HG03378 (cell line): ENCODE measurements at regions not wholly inside any gene's neighbourhood (a gene's known extent, or its start where the extent isn't known, plus 50 kb on each side); places are given as distances from the start of the nearest gene placed in this dataset.

Experiments used
- ATAC-seq: cut with Tn5 transposase; IDR thresholded peaks from one replicate; pipeline ENCODE4 v1.9.1; 2021; ENCODE audit warnings: mild to moderate bottlenecking, moderate library complexity; ENCODE audit not compliant: unreplicated experiment

DNA sequence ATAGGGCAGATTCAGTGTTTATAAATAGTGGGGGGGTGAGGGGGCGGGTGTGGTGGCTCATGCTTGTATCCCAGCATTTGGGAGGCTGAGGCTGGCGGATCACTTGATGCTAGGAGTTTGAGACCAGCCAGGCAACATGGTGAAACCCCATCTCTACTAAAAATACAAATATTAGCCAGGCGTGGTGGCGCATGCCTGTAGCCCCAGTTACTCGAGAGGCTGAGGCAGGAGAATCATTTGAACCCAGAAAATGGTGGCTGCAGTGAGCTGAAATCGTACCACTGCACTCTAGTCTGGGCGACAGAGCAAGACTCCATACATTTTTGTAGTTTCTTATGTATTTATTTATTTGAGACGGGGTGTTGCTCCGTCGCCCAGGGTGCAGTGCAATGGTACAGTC, 109.0 kb upstream of the ZNF217 start:
- no peak for ATAC-seq

DNA sequence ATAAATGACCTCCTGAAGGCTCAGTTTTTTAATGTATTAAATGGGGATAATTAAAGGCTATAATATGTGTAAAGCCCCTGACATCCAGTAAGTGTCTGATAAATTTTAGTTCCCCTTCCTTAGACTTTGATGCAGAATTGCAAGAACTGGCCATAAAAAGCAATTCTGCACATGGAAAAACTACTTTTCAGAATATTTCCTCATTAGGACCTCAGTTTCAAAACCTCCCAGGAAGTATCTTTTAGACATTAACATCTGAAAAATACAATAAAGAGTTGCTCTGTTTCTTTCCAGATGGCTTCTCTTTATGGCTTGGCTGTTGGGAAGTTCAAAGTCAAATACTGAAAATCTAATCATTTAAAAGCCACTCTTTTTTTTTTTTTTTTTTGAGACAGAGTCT, 106.3 kb upstream of the ZNF217 start:
- ATAC-seq, result no peak

DNA sequence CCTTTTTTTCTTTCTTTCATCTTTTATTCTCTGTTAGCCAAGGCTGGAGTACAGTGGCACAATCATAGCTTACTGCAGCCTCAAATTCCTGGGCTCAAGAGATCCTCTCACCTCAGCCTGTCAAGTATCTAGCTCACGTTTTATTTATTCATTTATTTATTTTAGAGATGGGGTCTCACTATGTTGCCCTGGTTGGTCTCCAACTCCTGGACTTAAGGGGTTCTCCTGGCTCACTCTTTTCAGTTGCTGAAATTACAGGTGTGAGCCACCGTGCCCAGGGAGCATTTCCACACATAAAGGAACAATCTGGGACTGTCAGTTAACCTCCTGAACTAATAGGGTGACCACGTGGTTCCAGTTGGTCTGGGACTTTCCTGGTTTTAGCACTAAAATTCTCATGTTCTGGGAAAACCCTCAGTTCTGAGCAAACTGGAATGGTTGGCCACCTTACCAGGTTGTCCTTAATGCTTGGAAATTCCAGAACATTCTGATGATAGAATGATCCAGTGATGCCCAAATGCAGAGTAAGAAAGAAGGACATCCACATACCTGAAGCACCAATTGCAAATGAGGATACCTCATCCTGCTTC, 105.5 kb upstream of the ZNF217 start:
- no peak for ATAC-seq

DNA sequence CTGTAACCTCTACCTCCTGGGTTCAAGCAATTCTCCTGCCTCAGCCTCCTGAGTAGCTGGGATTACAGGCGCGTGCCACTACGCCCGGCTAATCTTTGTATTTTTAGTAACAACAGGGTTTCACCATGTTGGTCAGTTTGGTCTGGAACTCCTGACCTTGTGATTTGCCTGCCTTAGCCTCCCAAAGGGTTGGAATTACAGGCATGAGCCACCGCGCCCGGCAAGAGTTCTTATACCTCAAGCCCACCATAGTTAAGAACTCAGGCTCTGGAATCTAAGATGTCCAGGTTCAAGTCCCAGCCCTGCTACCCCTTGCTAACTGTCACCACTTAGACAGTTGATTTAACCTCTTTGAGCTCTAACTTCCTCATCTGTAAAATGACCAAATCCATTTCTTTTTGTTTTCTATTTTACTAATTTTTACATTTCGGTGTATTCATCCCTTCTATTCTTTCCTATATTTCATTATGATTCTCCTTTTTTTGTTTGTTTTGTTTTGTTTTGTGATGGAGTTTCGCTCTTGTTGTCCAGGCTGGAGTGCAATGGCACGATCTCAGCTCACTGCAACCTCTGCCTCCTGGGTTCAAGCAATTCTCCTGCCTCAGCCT, 104.8 kb upstream of the ZNF217 start:
- no peak for ATAC-seq

DNA sequence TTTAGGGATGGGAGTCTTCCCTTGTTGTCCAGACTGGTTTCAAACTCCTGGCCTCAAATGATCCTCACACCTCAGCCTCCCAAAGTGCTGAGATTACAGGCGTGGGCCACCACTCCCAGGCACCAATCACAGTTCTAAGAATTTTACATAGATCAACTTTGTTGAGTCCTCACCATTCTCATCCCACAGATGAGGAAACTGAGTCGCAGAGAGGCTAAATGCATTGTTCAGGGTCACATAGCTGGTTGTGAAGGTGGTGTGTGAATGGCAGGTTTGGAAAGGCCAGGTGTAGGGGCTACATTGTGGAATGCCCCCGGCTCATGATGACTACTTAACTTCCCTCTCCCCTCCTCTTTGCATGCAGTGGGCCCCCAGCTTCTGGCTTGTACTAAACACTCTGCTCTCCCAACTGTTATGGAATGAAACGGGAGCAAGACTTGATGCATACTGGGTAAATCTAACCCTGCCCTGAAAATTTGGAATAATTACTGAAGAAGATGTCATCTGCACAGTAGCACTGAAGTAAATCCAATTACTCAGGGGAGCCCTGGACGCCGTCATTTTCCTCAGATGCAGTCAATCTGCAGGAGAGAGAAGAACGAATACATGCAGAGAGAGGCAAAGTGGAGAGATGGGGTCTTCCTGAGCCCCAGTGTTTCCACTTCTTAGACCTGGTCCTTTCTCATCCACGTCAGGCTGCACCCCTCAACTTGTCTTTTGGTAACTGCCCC, 102.3 kb upstream of the ZNF217 start:
- no peak for ATAC-seq

DNA sequence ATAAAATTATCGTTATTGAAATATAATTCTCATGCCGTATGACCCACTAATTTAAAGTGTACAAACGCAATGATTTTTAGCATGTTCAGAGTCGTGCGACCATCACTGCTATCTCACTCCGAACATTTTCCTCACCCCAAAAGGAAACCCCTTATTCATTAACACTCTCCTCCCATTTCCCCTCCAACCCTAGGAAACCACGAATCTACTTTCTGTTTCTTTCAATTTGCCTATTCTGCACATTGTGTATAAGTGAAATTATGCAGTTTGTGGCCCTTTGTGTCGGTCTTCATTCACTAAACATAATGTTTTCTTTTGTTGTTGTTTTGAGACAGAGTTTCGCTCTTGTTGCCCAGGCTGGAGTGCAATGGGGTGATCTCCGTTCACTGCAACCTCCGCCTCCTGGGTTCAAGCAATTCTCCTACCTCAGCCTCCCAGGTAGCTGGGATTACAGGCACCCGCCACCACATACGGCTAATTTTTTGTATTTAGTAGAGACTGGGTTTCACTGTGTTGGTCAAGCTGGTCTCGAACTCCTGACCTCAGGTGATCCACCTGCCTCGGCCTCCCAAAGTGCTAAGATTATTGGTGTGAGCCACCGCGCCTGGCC, 99.7 kb upstream of the ZNF217 start:
- ATAC-seq, result peak; percentile 45

DNA sequence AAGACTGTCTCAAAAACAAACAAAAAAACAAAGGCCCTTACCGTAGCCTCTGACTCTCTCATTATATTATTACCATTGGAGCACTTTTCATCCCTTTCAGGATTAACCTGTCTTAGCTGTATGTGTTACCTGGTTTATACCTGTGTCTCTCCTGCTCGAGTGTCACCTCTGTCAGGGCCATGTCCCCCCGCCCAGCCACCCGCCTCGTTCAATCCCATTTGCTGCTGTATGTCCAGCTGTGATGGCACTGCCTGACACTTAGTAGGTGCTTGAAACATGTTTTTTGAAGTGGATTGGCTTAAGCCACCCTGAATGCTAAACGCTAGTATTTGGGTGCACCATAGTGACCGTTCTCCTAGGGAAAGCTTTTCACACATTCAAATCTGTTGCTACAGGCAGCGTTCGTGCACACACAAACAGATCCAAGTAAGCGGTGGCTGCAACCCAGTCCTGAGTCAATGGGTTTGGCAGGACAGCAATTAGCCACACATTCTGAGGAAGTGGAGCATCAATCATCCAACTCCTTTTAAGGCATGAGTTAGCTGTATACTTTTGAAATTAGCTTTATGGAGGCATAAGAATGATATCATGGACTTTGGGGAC, 98.9 kb upstream of the ZNF217 start:
- ATAC-seq, result no peak

DNA sequence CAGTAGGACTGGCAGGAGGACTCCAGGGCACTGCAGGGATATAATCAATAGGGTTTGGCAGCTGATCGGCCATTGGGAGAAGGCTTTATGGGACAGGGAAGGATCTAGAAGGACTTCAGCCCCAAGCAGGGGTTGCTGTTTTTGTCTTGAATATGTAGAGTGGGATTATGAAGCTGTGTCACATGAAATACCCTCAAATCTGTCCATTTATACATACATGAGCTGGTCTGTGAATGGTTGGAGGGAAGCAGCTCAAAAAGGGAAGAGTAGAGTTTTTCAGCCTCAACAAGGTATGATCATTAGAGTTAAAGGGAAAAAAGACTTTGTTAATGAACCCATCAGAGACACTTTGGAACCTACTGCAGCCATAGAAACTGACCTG, 98.2 kb upstream of the ZNF217 start:
- ATAC-seq, result no peak

DNA sequence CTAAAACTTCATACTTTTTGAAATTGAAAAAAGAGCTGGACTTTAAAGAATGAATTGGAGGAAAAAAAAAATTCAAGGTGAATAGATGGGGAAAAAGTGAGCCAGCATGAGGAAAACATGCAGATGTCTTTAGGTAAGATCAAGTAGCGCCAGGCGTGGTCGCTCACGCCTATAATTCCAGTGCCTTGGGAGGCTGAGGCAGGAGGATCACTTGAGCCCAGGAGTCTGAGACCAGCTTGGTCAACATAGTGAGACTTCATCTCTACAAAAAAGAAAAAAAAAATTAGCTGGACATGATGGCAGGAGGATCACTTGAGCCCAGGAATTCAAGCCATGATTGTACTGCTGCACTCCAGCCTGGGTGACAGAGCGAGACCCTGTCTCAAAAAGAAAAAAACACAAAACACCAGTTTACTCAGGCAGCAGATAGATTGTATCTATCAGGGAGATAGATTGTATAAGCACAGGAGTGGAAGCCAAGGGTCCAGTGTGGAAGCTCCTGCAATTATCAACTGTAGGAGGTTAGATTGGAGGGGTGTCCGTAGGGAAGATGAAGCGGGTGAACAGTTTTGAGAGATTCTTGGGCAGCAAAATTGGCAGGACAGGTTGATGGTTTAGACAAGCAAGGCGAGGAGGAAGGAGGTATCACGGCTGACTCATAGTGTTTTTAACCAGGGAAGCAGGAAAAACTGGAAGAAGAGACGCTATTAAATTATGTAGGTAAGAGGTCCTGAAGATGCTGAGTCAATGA, 97.6 kb upstream of the ZNF217 start:
- ATAC-seq, result no peak

DNA sequence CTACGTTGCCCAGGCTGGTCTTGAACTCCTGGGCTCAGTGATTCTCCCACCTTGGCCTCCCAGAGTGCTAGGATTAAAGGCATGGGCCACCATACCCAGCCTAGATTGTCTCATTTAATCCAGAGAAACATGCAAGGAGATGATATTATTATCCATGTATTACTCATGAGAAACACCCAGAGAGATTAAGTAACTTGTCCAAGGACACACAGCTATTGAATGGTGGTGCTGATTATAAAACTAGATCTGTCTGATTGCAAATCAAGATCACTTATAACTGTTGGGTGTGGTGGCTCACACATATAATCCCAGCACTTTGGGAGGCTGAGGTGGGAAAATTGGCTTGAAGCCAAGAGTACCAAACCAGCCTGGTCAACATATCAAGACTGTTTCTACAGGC, 94.4 kb upstream of the ZNF217 start:
- no peak for ATAC-seq

DNA sequence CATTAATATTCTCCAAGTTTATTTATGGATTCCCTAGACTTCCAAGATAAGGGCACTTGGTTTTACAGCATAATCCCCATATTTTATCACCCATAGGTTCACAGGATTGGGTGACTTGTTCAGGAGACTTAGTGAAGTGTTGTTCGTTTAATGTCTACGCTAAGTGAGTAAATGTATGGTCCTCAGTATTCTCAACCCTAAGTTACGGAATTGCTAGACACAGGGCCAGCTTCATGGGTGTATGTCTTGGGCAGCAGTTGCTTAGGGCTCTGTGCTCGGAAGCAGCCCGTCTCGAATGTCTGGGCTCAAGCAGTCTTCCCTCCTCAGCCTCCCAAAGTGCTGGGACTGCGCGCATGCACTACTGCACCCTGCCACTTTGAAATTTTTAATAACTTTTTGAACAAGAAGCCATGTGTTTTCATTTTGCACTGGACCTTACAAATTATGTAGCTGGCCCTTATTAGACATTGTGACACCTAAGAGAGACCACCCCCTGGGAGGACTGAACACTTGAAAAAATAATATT, 91.5 kb upstream of the ZNF217 start:
- no peak for ATAC-seq

DNA sequence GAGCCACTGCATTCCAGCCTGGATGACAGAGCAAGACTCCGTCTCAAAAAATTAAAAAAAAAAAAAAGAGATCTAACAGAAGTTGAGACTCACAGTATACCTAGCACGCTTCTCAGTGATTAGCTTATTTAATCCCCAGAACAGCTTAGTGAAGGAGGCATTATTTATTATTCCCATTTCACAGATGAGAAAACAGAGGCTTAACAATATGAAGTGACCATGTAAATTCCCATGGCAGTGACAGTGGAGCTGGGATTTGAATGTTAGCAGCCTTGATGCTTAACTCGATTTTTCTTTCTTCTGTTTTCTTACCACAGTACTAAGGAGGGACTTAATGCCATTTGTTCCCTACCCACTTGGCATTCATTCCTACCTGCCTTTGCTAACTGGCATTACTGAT, 89.9 kb upstream of the ZNF217 start:
- ATAC-seq, result no peak

DNA sequence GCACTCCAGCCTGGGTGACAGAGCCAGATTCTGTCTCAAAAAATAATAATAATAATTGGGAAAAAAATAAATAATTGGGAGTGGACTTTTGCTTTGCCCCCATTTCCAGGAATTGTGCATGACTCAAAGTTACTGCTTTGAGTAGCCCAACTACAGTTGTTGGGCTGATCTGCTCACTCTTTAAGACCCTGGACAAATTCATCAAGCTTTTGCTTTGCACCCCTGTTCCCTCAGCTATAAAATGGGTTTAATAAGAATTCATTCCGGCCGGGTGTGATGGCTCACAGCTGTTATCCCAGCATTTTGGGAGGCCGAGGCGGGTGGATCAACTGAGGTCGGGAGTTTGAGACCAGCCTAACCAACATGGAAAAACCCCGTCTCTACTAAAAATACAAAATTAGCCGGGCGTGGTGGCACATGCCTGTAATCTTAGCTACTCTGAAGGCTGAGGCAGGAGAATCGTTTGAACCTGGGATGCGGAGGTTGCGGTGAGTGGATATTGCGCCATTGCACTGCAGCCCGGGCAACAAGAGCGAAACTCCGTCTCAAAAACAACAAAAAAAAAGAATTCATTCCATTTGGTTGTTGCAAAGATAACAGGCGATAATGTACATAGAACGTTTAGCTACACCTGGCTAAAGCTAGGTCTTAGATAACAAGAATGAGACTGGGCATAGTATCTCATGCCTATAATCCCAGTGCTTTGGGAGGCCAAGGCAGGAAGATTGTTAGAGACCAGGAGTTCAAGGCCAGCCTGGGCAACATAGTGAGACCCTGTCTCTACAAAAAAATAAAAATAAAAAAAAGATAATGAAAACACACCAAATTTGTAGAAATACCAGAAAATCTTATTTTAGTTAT, 87.9 kb upstream of the ZNF217 start:
- ATAC-seq, result no peak

DNA sequence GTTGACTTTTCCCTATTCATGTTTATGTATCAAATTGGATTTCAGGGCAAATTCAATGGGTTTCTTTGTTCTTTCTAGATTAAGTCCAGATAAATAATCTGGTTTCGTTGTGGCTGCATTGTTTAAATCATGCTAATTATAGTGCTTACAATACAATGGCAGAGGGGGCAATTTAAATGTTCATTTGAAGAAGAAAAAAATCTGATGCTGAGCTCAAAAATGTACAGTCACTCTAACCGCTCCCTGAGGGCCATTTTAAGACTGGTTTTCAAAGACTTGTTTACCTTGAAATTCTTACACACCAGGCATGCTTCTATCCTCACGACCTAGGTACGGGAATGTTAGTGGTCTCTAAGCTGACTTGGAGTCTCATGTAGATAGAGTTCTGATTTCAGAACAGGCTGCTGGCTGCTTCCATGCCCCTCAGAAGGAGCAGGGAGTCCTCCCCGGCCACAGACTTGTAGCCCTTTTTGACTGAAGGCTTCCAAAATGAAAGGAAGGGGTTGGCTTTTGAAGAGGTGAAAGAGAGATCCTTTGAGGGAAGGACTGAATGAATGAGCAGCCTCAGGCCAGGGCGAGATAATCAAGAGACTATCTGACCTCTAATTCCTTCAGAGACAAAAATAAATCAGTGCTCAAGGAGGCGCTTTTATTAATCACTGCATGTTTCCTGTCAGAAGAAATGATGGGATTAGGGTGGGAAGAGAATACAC, 86.1 kb upstream of the ZNF217 start:
- ATAC-seq, result no peak

DNA sequence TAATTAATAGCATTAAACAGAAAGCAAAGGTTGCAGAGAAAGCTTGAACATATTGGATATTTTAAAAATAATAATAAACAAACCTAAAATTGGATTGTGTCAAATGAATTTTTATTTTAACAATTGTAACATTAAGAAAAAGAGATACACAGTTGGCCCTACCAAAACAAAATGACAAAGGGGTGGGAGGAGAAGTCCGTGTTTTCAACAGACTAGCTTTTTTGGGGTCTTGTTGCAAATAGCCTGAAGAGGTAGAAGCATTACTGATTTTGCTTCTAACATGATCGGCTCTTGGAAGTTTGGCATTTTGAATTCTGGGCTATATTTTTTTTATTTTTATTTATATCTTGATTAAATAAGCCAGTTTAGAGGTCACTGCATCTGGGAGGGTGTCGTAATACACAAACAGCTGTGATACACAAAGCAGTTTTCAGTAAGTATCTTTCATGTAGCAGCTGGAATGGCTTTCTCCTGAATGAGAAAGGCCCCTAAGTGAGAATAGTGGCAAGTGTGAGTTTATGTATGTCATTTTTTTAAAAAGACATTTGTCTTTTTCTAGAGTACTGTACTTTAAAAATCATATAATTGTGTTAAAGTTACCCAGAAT, 85.5 kb upstream of the ZNF217 start:
- no peak for ATAC-seq

DNA sequence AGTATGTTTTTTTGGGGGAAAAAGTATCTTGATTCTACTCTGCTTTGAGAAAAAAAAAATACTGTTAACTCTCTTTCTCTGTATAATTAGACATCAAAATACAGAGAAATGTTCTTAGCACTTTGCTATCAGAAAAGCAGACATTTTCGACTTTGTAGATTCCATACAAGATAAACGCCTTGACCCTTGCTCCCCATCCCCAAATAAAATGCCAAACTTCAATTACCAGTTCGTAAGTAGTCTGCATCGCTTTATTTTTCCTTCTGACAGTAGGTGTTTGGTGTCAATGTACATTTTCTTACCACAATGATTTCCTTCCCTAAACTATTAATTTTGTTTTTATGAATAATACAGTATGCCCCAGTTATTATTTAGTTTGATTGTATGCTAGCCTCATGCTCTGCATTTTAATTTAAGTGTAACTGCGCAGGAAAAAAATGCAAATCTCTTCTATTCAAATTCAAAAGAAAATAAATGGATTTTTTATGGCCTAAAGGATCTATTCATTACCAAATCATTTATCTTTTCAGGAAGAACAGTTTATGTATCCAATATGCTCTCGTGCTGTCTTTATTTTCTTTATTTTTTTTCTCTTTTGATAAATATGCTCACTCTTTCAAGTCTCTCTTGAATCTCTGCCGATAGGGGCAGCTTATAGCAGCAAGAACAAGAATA, 84.8 kb upstream of the ZNF217 start:
- ATAC-seq, result no peak

DNA sequence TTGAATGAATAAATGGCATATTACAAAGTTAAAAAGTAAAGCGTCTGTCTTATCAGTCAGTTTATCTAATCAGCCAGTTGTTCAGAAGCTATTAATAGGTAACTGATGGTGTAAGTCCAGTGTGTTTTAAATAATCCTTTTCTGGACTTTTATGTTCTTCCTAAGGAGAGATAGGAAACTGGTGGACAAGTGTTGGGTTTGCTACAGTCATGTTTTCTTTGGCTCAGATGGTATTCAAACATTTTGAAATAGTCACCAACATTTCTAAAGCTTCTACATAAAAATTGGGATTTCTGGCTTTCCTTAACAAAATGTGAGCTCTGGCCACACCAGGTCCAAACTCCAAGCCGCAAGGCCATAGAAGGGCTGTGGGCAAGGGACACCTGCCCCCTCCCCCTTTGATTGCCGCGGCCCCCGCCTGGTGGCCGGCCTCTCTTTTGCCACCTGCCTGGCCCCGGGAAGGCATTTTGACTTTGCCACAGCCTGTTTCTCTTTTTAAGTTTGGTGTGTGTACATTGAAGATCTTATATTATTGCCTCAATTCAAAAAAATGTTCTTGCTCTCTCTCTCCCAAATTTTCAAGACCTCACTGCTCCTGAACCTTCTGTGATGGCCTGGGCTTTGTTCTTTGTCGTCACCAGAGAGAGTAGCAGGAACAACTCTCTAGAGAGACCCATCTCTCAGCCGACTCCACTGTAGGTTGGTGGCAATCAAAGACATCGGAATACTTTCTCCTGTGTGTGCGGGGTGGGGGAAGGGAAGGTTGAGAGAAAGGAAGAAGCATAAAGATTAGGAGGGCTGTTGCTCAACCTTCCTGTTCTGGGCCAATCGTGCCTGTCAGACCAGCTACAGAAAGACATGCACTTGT, 84.0 kb upstream of the ZNF217 start:
- no peak for ATAC-seq
